A673 (cell line): ENCODE measurements at regions not wholly inside any gene's neighbourhood (a gene's known extent, or its start where the extent isn't known, plus 50 kb on each side); places are given as distances from the start of the nearest gene placed in this dataset.
A peak's percentile ranks its signal among the peaks of the same experiment; 100 is the strongest.
"Not testable (repeated sequence)": the region's sequence is repeated elsewhere in the genome, so short reads cannot be mapped to it uniquely, and the experiment has no call there.

Experiments used
- BruUV-seq: library from RNA; stranded (reverse); fragments of 400-500 nt; replicated peaks from 2 replicates; lab custom pipeline; 2021; lab: Mats Ljungman, UMichigan
- CTCF ChIA-PET: fragments of 300-600 bp; sonication (Branson Sonifier 250); formaldehyde crosslinking; loops from one replicate; lab custom pipeline; 2022; ENCODE audit warnings: antibody characterized with exemption; lab: Charles Lee
- POLR2A ChIA-PET: fragments of 300-600 bp; sonication (Branson Sonifier 250); formaldehyde crosslinking; loops from one replicate; lab custom pipeline; 2022; ENCODE audit warnings: antibody characterized with exemption; ENCODE audit not compliant: low non-redundant PET; lab: Charles Lee
- DNase-seq: peaks from one replicate; pipeline ENCODE4 v3.0.0-alpha.2; 2015; ENCODE audit warnings: low spot score
- H3K27ac ChIP-seq: fragments of 200-600 bp; sonication (generic); 2 replicates; pipeline ENCODE4 v1.5.1; 2016; ENCODE audit warnings: mixed run types, low read depth, mild to moderate bottlenecking, mixed read lengths, antibody characterized with exemption, low read length; ENCODE audit not compliant: poor library complexity, severe bottlenecking
- H3K27me3 ChIP-seq: fragments of 200-600 bp; sonication (generic); replicated peaks from 2 replicates; pipeline ENCODE4 v1.6.1; 2017; ENCODE audit warnings: mixed run types, low read depth, mild to moderate bottlenecking, mixed read lengths, antibody characterized with exemption, low read length; ENCODE audit not compliant: insufficient read depth, poor library complexity
- H3K36me3 ChIP-seq: fragments of 200-600 bp; sonication (generic); 2 replicates; pipeline ENCODE4 v1.6.1; 2016; ENCODE audit warnings: mixed run types, mild to moderate bottlenecking, mixed read lengths, antibody characterized with exemption, low read length; ENCODE audit not compliant: insufficient read depth, poor library complexity, severe bottlenecking
- H3K4me1 ChIP-seq: fragments of 200-600 bp; sonication (generic); 2 replicates; pipeline ENCODE4 v1.6.1; 2017; ENCODE audit warnings: mixed run types, mild to moderate bottlenecking, mixed read lengths, antibody characterized with exemption, low read length; ENCODE audit not compliant: insufficient read depth, poor library complexity, severe bottlenecking
- H3K4me3 ChIP-seq: fragments of 200-600 bp; sonication (generic); 2 replicates; pipeline ENCODE4 v1.5.1; 2016; ENCODE audit warnings: low read depth, mixed run types, mild to moderate bottlenecking, mixed read lengths, low read length; ENCODE audit not compliant: poor library complexity, severe bottlenecking
- H3K9me3 ChIP-seq: fragments of 200-600 bp; sonication (generic); 2 replicates; pipeline ENCODE4 v1.6.1; 2016; ENCODE audit warnings: mixed run types, low read depth, mild to moderate bottlenecking, mixed read lengths, antibody characterized with exemption, low read length; ENCODE audit not compliant: poor library complexity, severe bottlenecking
- EZH2 ChIP-seq: fragments of 200-600 bp; sonication (generic); IDR thresholded peaks from 2 replicates; pipeline ENCODE4 v1.6.1; 2017; ENCODE audit warnings: borderline replicate concordance, low read depth, mild to moderate bottlenecking, mixed read lengths, antibody characterized with exemption, low read length; ENCODE audit not compliant: poor library complexity, severe bottlenecking
- intact Hi-C: fragments of 100-400 bp; cut with micrococcal nuclease; formaldehyde crosslinking; loops from one replicate; pipeline ENCODE4 v1.10.0; 2022; ENCODE audit not compliant: unreplicated experiment
- TF ChIP-seq, protein P1 (sequence below): fragments of 300-800, 200-600 bp; sonication (generic); conservative IDR thresholded peaks from 2 replicates; pipeline ENCODE4 v1.5.1; 2017; ENCODE audit warnings: low read depth, mild to moderate bottlenecking, antibody characterized with exemption, low read length, moderate library complexity, mixed read lengths

DNA sequence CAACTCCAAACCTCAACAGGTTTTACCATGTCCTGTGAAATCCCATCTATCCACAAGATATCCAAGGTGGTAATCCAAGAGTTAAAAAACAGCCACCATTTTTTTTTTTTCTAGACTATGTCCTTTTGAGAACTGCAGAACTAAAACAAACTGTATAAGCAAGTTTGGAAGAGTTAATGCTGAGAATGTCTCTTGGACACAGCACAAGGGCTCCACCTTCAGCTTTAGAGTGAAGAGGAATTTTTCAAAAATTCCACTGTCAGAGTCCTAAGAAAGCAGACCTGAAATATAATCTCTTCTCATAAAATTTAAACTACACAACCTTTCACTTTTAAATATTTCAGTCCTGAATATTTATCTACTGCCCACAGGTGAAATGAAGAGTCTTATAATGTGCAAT is 167.8 kb upstream of the CCNG1 start:
- BruUV-seq: no TSS peak
- CTCF ChIA-PET: no interaction called here
- TF ChIP-seq EZH2: no peak
- TF ChIP-seq, protein P1, sequence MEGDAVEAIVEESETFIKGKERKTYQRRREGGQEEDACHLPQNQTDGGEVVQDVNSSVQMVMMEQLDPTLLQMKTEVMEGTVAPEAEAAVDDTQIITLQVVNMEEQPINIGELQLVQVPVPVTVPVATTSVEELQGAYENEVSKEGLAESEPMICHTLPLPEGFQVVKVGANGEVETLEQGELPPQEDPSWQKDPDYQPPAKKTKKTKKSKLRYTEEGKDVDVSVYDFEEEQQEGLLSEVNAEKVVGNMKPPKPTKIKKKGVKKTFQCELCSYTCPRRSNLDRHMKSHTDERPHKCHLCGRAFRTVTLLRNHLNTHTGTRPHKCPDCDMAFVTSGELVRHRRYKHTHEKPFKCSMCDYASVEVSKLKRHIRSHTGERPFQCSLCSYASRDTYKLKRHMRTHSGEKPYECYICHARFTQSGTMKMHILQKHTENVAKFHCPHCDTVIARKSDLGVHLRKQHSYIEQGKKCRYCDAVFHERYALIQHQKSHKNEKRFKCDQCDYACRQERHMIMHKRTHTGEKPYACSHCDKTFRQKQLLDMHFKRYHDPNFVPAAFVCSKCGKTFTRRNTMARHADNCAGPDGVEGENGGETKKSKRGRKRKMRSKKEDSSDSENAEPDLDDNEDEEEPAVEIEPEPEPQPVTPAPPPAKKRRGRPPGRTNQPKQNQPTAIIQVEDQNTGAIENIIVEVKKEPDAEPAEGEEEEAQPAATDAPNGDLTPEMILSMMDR: peak; percentile 60
- Histone ChIP-seq H3K9me3 (no peaks in the 10 kb centered on the region), H3K27ac (peak overlapping the region; percentile 43), H3K4me1 (peaks cover 23% of the 10 kb centered on the region), H3K36me3 (no peaks in the 10 kb centered on the region), H3K4me3 (no peak overlapping the region), H3K27me3 (no peaks in the 10 kb centered on the region)
- intact Hi-C loops: loop anchor here (5.0 kb wide), 2 partner anchors 47 to 138 kb away; no protein-coding TSS in a partner anchor
- peak; percentile 66 for DNase-seq
- POLR2A ChIA-PET: no interaction called here

DNA sequence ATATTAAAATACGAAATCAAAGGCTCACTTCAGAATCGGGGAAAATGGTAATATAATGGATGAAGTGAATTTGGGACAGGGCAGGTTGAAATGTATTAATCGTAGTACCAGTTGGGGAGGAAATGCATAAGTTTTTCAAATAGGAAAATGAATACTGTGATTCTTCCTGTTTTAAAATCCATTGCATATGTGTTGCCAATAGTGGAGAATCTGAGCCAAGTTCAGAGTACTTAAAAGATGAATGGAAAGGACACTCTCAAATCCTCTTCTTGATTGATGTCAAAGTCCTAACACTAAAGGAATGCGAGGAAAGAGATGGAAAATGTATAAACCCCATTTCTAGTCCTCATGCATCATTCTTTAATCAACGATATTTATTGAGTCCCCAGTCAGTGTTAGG is 160.9 kb upstream of the CCNG1 start:
- CTCF ChIA-PET: no interaction called here
- H3K4me3 ChIP-seq: no peak overlapping the region
- peaks cover 23% of the 10 kb centered on the region for H3K4me1 ChIP-seq
- no peaks in the 10 kb centered on the region for H3K36me3 ChIP-seq
- POLR2A ChIA-PET: no interaction called here
- H3K27me3 ChIP-seq: no peaks in the 10 kb centered on the region
- intact Hi-C loops: no loop called here
- H3K27ac ChIP-seq: peak overlapping the region; percentile 83
- DNase-seq: peak; percentile 46
- no peaks in the 10 kb centered on the region for H3K9me3 ChIP-seq
- TF ChIP-seq, protein P1: no peak
- no peak for TF ChIP-seq EZH2
- no TSS peak for BruUV-seq

DNA sequence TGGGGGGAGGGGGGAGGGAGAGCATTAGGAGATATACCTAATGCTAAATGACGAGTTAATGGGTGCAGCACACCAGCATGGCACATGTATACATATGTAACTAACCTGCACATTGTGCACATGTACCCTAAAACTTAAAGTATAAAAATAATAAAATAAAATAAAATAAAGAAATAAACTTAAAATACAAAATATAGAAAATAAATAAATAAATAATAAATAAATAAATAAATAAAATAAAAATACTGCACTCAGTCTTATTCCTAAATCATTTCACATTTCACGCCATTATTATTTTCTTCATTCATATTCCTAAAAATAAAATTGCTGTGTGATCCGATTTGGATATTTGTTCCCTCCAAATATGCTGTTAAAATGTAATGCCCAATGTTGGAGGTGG is 156.5 kb upstream of the CCNG1 start:
- DNase-seq, BruUV-seq, intact Hi-C loops, H3K27me3 ChIP-seq, H3K9me3 ChIP-seq, H3K36me3 ChIP-seq, H3K4me3 ChIP-seq, CTCF ChIA-PET, POLR2A ChIA-PET, H3K27ac ChIP-seq: not testable (repeated sequence)
- peaks cover 12% of the 10 kb centered on the region for H3K4me1 ChIP-seq

DNA sequence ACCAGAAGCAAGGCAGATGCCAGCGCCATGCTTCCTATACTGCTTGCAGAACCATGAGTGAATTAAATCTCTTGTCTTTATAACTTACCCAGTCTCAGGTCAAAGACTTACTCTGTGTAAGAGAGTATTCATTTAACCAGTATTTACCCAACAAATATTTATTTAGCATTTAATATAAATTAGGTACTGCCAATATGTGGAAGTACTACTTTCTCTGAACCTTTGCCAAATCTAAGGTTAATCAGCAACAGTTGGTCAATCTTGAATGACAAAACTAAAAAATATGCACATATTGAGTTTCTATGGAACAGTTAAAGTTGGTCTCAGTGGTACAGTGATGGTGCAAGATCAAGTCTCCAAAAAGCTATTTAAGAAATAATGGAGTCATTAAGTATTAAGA is 155.9 kb upstream of the CCNG1 start:
- no peak for DNase-seq
- Histone ChIP-seq H3K27ac (no peak overlapping the region), H3K9me3 (no peaks in the 10 kb centered on the region), H3K4me1 (peaks cover 6% of the 10 kb centered on the region), H3K27me3 (no peaks in the 10 kb centered on the region), H3K36me3 (no peaks in the 10 kb centered on the region), H3K4me3 (no peak overlapping the region)
- CTCF ChIA-PET: no interaction called here
- intact Hi-C loops: no loop called here
- POLR2A ChIA-PET: no interaction called here
- TF ChIP-seq, protein P1: no peak
- no peak for TF ChIP-seq EZH2
- no TSS peak for BruUV-seq
